Midbrain (tissue), 1 donor: ENCODE measurements at regions not wholly inside any gene's neighbourhood (a gene's known extent, or its start where the extent isn't known, plus 50 kb on each side); places are given as distances from the start of the nearest gene placed in this dataset.

Source experiments
- DNase-seq: peaks from one replicate; lab custom pipeline; 2025; lab: John Stamatoyannopoulos, UW

DNA sequence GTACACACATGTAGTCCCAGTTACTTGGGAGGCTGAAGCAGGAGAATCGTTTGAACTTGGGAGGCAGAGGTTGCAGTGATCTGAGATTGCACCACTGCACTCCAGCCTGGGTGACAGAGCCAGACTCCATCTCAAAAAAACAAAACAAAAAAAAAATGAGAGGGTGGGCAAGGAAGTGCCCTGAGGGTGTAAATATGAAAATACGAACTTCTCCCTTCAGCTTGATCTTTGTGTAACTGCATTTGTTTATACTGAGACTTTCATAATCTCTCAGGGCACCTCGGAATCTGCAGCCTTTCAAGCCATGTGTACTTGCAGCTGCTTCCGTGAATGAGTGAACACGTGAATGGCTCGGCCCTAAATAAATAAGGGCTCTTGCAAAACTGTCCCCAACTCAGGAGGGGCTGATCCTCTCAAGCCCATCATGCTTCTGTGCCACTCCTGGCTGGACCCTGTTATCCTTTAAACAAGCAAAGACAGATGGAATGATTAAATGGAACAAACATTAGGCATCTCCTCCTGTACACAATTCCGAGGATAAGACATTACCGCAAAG is 96.8 kb downstream of the BOD1L2 start:
- no peak for DNase-seq

DNA sequence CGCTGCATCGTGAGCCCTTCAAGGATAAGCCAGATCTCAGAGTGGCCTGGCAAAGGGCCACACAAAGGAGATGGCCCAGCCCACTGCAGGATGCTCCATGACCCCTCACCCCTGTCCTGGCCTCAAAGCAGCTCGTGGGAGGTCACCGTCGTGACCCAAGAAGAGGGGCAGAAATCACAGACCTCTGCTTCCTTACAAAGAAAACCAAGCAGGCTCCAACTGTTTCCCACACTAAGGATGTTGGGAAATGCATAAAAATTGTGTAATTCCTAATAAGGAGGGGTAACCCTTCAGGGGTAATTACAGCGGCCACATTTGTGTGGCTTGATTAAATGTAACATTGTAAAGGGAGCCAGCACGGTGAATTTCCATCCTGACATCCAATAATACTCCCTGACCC is 102.3 kb downstream of the BOD1L2 start:
- DNase-seq, result no peak

DNA sequence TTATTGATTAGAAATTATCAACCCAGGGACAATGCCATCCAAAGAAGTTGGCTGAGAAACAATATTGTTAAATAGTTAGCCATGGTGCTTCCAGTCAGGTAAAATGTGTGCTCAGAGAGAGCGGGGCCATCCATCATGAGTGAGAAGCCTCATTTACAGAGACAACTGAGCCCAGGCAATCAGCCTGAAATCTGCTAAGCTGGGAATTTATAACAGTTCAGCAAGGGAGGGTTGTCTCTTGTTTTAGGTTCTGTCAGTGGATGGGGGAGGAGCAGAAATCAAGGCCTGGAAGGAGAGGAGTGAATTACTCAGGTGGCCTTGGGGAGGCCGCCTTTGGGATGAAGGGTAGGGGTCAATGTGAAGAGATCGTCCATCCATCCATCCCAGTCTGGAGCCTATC is 102.5 kb upstream of the ST8SIA3 start:
- no peak for DNase-seq

DNA sequence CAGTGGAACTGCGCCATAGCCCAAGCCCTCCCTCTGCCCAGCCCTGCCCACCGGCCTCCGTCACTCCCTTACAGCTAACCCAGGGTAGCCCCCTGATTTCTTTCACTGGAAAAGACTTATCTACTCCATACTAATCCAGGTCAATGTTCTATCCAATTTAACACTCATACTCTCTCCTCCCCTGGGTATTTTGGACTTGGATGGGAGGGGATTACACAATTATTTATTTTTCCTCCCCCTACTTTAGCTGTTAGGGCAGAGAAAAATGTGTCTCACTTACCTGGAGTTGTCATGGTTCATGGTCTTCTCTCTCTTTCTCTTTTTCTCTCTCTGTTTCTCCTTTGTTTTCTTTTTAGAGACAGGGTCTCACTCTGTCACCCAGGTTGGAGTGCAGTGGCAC is 100.6 kb upstream of the ST8SIA3 start:
- DNase-seq, result no peak

DNA sequence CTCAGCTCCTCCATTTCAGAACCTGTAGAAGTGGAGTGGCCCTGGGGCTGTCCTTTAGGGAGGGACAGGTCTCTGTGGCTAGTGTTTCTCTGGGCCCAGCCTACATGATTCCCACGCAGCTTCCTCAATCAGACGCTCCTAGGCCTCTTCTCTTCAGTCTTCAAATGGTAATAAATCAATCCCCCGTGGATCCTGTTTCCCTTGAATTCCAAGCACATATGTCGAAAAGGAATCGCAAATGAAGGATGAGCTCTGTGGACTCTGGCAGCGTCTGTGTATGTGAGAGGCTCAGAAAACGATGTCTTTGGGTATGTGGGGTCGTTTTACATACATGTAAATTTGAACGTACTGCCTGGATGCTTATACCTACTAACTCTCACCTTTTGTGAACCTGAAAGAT is 98.5 kb upstream of the ST8SIA3 start:
- DNase-seq, result no peak

DNA sequence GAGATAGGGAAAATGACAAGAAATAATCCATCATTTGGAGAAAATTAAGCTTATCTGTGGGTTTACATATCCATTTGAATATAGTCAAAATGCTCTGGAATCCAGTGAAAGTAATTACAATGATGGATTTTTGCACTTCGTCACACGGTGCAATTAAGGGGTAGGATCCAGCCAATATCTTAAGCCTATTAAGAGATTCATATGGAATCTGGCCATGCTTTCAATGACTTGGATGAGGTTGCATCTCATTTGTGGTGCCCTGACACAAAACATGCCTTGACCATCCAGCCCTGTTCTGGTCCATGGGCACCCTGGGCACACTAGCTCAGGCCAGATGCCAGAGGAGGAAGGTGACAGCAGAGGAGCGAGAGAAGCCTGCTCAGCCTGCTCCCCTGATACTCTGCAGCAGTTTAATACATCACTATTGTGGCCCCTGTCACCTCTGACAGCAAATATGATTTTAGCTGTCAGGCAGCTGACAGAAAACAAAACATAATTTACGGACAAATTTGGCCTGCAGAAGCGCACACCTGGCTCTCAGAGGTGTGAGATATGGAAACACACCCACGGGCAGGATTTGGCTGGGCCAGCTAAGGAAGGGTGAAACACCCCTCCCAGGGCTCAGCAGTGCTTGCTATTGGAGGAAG is 94.1 kb upstream of the ST8SIA3 start:
- DNase-seq, result no peak

DNA sequence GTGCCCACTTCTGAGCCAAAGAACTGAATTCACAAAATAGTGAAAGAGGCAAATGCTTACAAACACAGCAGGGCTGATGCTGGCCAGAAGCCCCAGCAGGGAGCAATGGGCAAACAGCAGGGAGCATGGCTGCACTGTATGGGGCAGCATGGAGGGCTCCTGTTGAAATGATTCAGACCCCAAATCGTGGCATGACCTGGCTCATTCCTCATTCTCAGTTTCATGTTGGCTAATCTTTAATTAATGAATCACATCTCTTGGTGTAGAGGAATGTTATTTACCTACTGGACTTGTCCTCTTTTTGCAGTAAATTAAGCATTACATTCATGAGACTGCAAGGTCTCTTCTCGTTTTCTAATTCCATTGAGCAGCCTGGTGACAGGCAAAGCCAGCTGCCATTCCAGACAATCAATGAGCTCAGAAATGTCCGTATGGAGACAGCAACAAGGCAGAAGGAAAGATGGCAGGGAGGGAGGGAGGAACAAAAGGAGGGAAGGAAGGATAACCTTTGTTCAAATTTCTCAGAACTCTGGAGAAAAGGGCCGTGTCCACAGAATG is 84.9 kb upstream of the ST8SIA3 start:
- no peak for DNase-seq

DNA sequence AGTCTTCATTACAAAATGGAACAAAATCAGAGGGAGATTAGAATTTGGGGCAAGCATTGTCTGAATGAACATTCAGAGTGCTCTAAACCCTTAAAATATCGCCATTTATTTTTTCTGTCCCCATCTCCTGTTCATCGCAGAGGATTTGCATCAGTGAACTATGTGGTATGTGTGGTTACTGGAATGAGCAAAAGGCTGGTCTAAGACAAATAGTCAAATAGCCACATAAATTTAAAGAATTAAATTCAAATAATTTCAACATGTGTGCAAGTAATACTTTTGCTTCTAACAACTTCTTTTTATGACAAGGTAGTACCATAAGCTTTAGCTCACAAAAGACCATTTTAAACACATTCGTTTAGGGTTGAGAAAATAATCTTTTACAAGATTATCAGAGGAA is 82.6 kb upstream of the ST8SIA3 start:
- DNase-seq, result no peak

DNA sequence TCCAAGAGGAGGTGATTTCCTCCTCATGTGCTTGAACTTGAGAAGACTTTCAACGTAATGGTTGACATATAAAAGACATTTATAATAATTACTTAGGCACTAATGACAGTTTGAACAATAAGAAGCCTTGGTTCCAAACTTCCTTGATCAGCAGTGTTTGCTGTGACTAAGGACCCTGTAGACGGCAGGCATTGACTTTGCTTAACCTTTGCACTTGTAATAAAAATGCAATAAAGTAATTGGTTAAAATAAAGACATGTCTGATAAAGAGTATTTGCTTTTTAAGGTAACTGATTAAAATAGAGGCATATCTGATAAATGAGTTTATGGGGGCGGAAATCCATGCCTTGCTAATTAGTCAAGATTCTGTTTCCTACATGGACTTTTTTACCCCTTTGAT is 82.2 kb upstream of the ST8SIA3 start:
- no peak for DNase-seq

DNA sequence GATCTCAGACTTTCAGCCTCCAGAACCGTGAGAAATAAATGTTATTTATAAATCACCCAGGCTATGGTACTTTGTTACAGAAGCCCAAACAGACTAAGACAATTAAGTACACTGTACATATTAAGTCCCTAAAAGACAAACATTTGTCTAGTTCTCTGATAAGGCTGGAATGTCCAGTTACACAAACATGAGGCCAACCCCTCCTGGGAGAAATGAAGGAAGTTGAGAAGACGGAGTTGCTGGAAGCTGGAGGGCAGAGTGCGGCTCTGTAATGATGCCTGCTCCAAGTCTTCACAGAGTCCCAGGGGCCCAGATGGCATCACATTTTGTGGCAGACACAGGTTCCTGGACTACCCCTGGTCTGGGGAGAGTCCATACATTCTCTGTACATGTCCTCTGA is 79.2 kb upstream of the ST8SIA3 start:
- DNase-seq, result no peak

DNA sequence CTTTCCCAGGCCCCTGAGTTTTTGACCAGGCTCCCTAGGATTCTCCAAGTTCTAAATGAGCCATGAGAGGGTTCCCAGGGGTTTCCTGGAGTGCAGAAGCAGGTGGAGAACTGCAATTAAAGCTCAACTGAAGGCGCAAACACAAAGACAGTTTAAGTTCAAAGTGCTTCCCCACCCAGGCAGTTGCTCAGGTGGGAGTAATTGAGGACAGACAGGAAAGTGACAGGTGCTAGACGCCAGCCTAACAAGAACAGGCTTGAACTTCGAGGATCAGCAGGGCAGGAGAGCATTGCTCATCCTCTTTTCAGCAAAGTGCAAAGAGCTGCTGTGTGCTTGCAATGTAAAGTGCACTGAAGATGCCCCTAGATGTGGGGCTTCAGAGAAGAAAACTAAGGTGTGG is 77.2 kb upstream of the ST8SIA3 start:
- DNase-seq, result no peak

DNA sequence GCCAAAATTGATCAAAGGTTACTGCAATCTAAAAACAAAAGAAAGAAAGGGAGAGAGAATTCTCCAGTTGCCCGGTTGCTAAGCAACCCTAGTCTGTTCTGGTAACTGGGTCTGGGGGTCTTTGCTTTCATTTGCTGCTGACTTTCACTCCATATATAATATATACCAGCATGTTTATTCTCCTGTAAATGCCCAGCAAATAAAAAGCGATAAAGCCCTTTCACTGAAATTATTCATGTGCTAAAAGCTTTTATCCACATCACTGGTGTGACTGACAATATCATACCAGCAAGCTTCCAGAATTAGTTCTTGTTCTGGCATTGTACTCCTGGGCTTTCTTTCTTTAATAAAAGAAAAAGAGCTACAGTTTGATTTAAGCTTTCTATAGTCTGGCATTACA is 75.5 kb upstream of the ST8SIA3 start:
- DNase-seq, result no peak

DNA sequence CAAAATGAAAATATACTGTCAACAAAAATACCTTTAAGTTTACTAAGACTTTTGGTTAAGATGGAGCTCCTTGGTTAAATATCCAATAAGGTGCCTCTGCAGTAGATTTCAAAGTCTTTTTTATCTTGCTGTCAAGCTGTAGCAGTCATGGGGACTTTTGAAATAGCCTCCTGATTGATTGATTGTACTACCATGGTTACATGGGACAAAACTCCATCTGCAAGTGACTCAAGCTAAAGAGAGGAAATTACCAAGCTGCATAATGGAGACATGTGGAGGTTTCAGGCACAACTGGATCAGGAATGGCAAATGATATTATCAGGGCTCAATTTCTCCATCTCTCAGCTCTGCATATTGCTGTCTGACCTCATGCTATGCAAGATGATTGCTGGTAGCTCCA is 73.4 kb upstream of the ST8SIA3 start:
- DNase-seq, result no peak

DNA sequence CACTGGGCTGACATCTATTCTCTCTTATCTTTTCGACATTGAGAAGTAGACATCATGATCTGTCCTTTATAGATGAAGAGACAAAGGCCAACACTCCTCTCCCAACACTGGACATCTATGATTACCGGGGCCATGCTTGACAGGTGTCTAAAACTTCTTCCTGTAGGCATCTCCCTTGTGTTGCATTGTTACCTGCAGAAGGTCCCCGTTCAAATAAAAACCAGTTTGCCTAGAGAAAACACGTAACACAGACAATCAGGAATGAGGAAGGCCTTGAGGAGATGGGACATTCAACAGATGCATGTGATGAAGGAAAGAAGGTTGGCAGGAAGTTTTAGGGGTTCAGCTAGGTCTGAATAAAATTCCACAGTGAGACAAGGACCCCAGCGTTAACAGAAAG is 70.8 kb upstream of the ST8SIA3 start:
- DNase-seq, result no peak

DNA sequence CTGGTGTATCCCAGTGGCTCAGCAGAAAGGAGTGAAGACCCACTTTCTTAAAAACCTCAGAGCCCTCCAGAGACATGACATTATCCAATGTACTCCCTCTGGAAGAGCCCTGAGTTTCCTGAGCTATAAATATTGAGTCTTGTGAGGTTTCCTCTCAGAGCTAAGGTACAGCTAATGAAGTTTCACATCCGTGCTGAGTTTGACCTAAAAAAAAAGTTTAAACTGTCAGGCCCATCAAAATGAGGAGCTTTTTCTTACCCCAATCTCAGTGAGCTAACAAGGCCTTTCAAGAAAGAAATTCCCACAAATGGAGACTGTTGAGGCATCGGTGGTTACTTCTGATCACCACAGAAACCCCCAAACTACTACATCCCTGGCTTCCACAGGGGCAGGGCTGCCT is 65.4 kb upstream of the ST8SIA3 start:
- DNase-seq, result no peak

DNA sequence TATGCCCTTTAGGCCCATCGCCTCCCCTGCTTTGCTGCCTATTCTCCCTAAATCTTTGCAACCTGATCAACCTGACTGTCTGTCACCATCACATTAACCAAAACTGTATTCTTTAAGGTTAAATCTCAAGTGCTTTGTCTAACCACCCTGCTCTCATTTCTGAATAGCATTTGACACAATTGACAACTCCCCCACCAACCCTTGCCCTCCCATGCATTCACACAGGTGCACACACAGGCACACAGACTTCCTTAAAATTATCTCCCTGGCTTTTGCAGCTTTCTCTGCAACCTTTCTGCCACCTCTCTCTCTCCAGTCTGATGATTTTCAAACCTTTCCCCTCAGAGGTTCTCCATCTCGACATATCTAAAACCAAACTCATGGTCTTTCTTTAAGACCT is 64.6 kb upstream of the ST8SIA3 start:
- DNase-seq, result no peak

DNA sequence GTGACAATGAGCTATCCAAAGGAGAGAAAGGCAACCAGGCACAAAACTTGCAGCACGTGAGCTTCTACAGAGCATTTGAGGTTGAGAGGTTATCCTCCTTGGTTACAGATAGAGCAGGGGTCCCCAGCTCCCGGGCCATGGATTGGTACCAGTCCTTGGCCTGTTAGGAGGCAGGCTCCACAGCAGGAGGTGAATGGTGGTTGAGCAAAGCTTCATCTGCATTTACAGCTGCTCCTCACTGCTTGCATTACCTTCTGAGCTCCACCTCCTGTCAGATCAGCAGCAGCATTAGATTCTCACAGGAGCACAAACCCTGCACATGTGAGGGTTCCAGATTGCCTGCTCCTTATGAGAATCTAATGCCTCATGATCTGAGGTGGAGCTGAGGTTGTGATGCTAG is 57.8 kb upstream of the ST8SIA3 start:
- no peak for DNase-seq

DNA sequence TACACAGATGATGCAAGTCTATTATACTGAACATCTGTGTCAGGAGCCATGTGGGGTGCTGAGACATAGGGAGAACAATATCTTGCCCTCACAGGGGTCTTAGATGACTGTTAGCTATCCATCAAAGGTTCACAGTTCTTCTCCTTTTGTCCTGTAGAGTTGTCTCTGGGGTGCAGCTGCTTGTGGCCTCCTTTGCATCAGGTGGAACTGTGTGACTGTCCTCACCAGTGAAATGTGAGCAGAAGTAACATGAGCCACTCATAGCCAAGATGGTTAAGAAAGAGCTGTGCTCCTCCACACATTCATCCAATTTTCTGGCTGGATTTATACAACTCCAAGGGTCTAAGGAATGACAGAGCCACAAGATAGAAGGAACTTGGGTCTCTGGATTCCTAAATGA is 56.0 kb upstream of the ST8SIA3 start:
- no peak for DNase-seq

DNA sequence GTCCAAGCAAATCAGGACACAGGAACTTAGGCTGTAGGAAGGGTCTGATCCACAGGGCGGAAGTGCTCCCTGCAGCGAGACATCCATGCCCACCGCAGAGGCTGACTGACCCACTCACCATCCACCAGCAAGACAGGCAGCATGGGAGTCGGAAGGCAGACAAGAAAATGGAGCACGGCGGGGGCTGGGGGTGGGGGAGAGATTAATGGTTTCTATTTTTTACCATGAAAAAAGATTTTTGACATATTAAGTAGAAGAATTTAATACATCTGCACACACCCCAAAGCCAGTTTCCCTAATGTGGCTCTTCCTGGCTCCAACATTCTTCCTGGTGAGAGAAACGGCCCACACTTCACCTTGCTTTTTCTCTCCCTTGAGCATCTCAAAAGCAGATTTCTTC is 55.1 kb upstream of the ST8SIA3 start:
- DNase-seq, result no peak

DNA sequence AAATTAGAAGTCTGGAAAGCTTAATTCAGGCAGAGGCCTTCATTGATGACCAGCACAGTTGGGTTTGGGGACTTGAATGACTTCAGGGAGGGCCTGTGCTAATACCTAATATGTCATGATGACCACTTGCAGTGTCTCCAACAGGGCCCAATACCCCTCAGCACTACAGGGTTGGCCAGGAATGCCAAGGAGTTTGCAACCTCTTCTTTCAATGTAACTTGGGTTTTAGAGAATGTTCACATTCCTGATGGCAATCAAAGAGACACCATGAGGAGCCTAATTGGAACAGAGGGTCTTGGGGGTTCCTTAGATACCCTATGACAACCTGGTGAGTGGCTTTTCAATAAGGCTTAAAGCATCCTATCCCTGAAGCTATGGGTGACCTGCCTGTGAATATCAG is 52.4 kb upstream of the ST8SIA3 start:
- DNase-seq, result no peak

DNA sequence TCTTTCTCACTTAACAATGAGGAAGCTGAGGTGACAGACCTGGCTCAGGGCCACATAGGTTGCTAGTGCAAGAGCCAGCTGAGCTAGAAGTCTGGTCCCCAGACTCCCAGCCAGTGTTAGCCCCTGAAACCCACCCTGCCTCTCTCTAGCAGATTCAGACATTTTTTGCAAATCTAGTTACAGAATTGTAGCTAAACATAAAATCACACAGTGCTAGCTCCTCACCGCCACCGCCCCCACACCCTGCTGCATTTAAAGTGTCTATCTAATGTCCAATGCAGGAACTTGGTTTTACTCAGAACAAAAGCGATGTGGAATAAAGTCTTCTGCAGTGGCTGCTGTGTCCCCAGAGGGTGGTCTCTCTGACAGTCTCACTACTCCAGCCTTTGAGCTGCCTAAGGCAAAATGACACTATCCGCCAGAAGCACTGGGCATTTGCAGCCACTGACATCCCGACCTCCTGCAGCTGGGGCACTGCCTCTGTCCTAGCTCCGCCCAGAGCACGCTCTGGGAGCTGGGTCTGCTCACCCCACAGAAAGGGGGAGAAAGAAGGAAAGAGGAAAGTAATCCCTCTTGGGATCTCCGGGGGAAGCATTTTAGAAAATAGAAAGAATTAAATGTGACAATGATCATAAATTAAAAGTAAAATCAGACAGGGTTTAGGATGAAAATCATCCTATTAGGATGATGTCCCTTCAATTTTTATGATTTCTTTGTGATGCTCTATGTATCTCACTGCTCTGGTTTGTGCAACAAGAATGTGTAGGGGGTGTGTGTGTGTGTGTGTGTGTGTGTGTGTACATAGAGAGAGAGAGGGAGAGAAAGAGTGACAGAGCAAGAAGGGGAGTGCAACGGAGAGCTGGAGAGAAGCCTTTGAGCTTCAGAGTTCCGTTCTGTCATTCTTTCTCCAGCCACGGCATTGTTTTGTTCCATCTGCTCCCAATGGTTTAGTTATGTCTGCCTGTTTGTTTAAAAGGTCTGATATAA is 50.5 kb upstream of the ST8SIA3 start:
- DNase-seq, result no peak
